Adrenal gland (tissue), 9 donors: ENCODE measurements at regions not wholly inside any gene's neighbourhood (a gene's known extent, or its start where the extent isn't known, plus 50 kb on each side); places are given as distances from the start of the nearest gene placed in this dataset.

Experiments used
- DNase-seq, 7 donors: peaks; one replicate each; pipeline ENCODE4 v3.0.0-alpha.2; 2019 to 2020
- H3K27ac ChIP-seq, 5 donors: fragments of 200-600 bp; sonication (generic) in 4 of 5; 1 replicate in 3 of 5; 2 replicates in 2 of 5; pipeline versions ENCODE4 v1.5.1 to v1.8.0; 2016 to 2020; ENCODE audit warnings: mild to moderate bottlenecking in 1 of 5
- H3K27me3 ChIP-seq: fragments of 200-600 bp; 2 replicates; pipeline ENCODE4 v1.8.0; 2021
- H3K36me3 ChIP-seq, 2 donors: fragments of 200-600 bp; replicated peaks in 1 of 2; 1 replicate in 1 of 2; 2 replicates in 1 of 2; pipeline versions ENCODE4 v1.5.1 to v1.8.0; 2018 to 2022
- H3K4me1 ChIP-seq, 2 donors: fragments of 200-600 bp; replicated peaks in 1 of 2; 1 replicate in 1 of 2; 2 replicates in 1 of 2; pipeline versions ENCODE4 v1.5.1 to v1.8.0; 2018 to 2021
- H3K4me3 ChIP-seq, 4 donors: fragments of 200-600 bp; sonication (generic) in 3 of 4; one replicate each; pipeline ENCODE4 v1.5.1; 2016 to 2018
- H3K9me3 ChIP-seq, 3 donors: fragments of 200-600 bp; sonication (generic) in 1 of 3; replicated peaks in 1 of 3; 1 replicate in 2 of 3; 2 replicates in 1 of 3; pipeline versions ENCODE4 v1.5.1 to v1.8.0; 2016 to 2021
- POLR2A ChIP-seq, 2 donors: fragments of 450-650 bp; IDR thresholded peaks; one replicate each; pipeline ENCODE4 v1.6.1; 2017; ENCODE audit warnings: antibody characterized with exemption in 2 of 2, mild to moderate bottlenecking in 2 of 2, moderate library complexity in 1 of 2
- WGBS, 4 donors: extraction: QIAGEN DNeasy Blood & Tissue Kit in 2 of 4; methylation state at CpG; one replicate each; pipeline versions ENCODE4 v1.1.5 to v1.1.7; 2013 to 2017; 5-methylcytosine and 5-hydroxymethylcytosine counted together
- intact Hi-C, 2 donors: fragments of 100-400 bp; cut with DNase I; formaldehyde crosslinking; loops; one replicate each; pipeline versions ENCODE4 v1.14.1 to v1.15.0; 2022 to 2023
- TF ChIP-seq, protein P1 (sequence below), 6 experiments: fragments of 450-650 bp in 4 of 6; fragments of 200-600 bp in 2 of 6; sonication (generic) in 1 of 6; IDR thresholded peaks; 1 replicate in 5 of 6; 2 replicates in 1 of 6; pipeline versions ENCODE4 v1.5.1 to v1.8.0; 2016 to 2021; ENCODE audit warnings: antibody characterized with exemption in 6 of 6, mild to moderate bottlenecking in 2 of 6, moderate library complexity in 1 of 6
- donor health status: healthy with polysubstance abuse.
- donor health status: Bipolar disorder and iron deficiency.
- donor health status: DM: yes; HTN: yes; CAD: no.
- donor health status: DM: no; HTN: no; CAD: no.
- donor health status: DM: no; HTN: no; CAD: no.

DNA sequence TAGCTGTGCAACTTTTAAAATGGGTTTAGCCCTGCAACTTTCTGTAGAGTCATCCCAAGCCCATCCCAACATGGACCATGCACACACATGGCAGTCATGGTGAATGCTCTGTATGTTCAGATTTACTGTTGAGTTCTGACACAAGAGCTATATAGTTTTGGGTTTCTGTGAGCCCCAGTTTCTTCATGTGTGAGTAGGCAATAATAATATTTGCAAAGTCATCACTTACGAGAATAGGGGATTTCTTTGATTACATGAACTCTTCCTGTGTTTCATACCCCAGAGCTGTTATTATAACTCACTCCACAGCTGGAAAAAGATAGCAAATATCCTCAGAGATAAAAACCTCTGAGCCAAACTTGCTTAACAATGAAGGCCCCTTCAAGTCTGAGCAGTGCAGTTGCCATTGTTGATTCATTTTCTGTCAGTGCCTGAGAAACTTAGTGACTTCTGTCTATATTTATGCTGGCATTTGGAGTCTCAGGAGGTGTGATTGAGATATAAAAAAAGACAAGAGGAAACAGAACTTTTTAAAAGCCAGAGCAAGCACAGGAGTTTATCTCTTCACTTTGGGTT lies 767.9 kb upstream of the API5 start:
- no peak for DNase-seq
- intact Hi-C loops, result no loop called here
- 40 to 53% (median 46%) methylated on average over 1 of the region's 1 CpG for WGBS, 4 donors
- H3K36me3 ChIP-seq, result no peaks in the 10 kb centered on the region
- no peak overlapping the region for H3K27ac ChIP-seq
- no peak for TF ChIP-seq POLR2A (IDR thresholded peaks at IDR 0.05)
- TF ChIP-seq, protein P1, sequence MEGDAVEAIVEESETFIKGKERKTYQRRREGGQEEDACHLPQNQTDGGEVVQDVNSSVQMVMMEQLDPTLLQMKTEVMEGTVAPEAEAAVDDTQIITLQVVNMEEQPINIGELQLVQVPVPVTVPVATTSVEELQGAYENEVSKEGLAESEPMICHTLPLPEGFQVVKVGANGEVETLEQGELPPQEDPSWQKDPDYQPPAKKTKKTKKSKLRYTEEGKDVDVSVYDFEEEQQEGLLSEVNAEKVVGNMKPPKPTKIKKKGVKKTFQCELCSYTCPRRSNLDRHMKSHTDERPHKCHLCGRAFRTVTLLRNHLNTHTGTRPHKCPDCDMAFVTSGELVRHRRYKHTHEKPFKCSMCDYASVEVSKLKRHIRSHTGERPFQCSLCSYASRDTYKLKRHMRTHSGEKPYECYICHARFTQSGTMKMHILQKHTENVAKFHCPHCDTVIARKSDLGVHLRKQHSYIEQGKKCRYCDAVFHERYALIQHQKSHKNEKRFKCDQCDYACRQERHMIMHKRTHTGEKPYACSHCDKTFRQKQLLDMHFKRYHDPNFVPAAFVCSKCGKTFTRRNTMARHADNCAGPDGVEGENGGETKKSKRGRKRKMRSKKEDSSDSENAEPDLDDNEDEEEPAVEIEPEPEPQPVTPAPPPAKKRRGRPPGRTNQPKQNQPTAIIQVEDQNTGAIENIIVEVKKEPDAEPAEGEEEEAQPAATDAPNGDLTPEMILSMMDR (IDR thresholded peaks at IDR 0.05), result no peak
- no peaks in the 10 kb centered on the region for H3K27me3 ChIP-seq
- no peak overlapping the region for H3K4me3 ChIP-seq
- no peaks in the 10 kb centered on the region for H3K9me3 ChIP-seq
- H3K4me1 ChIP-seq, result no peaks in the 10 kb centered on the region

DNA sequence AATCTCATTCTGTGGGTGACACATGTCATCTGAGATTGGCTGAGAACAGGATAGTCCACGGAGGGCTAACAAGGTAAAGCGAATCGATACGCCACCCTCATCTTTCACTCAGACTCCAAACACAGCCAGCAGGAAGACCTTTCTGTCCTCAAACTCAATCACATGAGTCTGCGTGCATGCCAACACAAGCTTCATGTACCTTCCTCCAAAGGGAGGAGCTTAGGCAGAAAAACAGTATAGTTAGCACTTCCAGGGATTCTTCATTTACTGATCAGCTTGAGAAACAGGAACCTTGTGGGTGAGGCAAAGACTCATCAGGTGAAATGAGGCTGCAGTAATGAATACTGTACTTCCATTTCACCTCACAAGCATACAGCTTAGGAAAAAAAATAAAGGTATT lies 767.1 kb upstream of the API5 start:
- intact Hi-C loops, result no loop called here
- no peak for DNase-seq
- Histone ChIP-seq H3K27ac (no peak overlapping the region), H3K4me3 (no peak overlapping the region), H3K36me3 (no peaks in the 10 kb centered on the region), H3K27me3 (no peaks in the 10 kb centered on the region), H3K9me3 (no peaks in the 10 kb centered on the region), H3K4me1 (no peaks in the 10 kb centered on the region)
- TF ChIP-seq POLR2A (IDR thresholded peaks at IDR 0.05), result no peak
- TF ChIP-seq, protein P1 (IDR thresholded peaks at IDR 0.05), result no peak
- WGBS, 4 donors, result 66 to 74% (median 70%) methylated on average over 5 of the region's 5 CpGs

DNA sequence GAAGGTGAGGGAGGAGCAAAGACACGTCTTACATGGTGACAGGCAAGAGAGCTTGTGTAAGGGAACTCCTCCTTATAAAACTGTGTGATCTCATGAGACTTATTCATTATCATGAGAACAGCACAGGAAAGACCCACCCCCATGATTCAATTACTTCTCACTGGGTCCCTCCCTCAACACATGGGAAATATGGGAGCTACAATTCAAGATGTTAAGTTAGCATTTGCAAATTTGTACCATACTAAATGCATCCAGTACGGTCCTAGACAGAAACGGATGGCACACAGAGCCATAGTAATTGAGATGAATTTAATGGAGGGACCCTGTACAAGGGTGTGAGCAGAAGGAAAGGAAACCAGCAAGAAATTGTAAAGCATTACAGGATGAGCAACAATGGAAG lies 765.8 kb upstream of the API5 start:
- 78 to 91% (median 87%) methylated on average over 3 of the region's 3 CpGs for WGBS, 4 donors
- no peaks in the 10 kb centered on the region for H3K4me1 ChIP-seq
- intact Hi-C loops, result no loop called here
- H3K9me3 ChIP-seq, result no peaks in the 10 kb centered on the region
- no peak overlapping the region for H3K27ac ChIP-seq
- no peak overlapping the region for H3K4me3 ChIP-seq
- TF ChIP-seq, protein P1 (IDR thresholded peaks at IDR 0.05), result no peak
- TF ChIP-seq POLR2A (IDR thresholded peaks at IDR 0.05), result no peak
- no peaks in the 10 kb centered on the region for H3K27me3 ChIP-seq
- no peaks in the 10 kb centered on the region for H3K36me3 ChIP-seq
- DNase-seq, result no peak

DNA sequence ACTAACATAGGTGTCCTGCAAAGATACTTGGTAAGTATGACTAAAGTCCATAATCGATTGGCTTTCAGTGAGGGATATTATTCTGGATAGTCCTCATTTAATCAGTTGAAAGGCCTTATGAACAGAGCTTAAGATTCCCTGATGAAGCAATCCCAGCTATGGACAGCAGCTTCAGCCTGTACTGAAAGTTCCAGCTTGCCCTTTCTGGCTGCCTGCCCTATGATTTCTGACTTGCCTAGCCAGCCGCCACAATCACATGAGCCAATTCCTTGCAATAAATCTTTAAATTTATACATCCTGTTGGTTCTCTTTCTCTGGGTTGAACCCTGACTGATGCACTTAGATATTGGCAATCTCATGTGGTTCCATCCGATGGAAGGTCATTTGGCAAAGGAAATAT lies 759.0 kb upstream of the API5 start:
- Histone ChIP-seq H3K27ac (no peak overlapping the region), H3K27me3 (no peaks in the 10 kb centered on the region), H3K36me3 (no peaks in the 10 kb centered on the region), H3K9me3 (no peaks in the 10 kb centered on the region), H3K4me1 (no peaks in the 10 kb centered on the region), H3K4me3 (no peak overlapping the region)
- no peak for TF ChIP-seq POLR2A (IDR thresholded peaks at IDR 0.05)
- TF ChIP-seq, protein P1 (IDR thresholded peaks at IDR 0.05), result no peak
- peak; percentile 21 to 65 (median 37) for DNase-seq
- intact Hi-C loops, result no loop called here
- WGBS, 4 donors, result 47 to 59% (median 55%) methylated on average over 3 of the region's 3 CpGs
